ENCODE measurements at regions not wholly inside any gene's neighbourhood (a gene's known extent, or its start where the extent isn't known, plus 50 kb on each side); places are given as distances from the start of the nearest gene placed in this dataset.

GRCh38 chr5:130893006-130893405 is 272.1 kb downstream of the HINT1 start:
- no peaks in the 10 kb centered on the region for H3K9me3 ChIP-seq (replicated peaks; ENCODE audit: control insufficient read depth, insufficient read depth, low read length)
- no peak for ATAC-seq
- no peaks in the 10 kb centered on the region for H4K20me1 ChIP-seq (ENCODE audit: control insufficient read depth, insufficient read depth)
- H3K9ac ChIP-seq (ENCODE audit: control insufficient read depth, insufficient read depth, low read length): no peak overlapping the region
- H3K4me1 ChIP-seq (ENCODE audit: control insufficient read depth, insufficient read depth, low read length): no peaks in the 10 kb centered on the region
- WGBS (ENCODE audit: insufficient coverage, insufficient replicate concordance, low lambda C conversion rate, missing lambda C conversion rate): 0% methylated on average over 1 of the region's 1 CpG
- BruUV-seq (replicated peaks): no TSS peak
- no peak overlapping the region for H3K4me2 ChIP-seq (ENCODE audit: control insufficient read depth, insufficient read depth)
- intact Hi-C loops (cut with micrococcal nuclease; ENCODE audit: unreplicated experiment) (no loop called here), in situ Hi-C loops (cut with MboI) (no loop called here)
- no peak for FAIRE-seq
- ChIA-PET SMC1A (ENCODE audit: uncharacterized antibody, unreplicated experiment) (interaction anchor here (0.6 kb wide), 1 partner anchor 820 kb away, joined by 3 read pairs; no protein-coding TSS in a partner anchor), RAD21 (ENCODE audit: unreplicated experiment) (no interaction called here), CTCF (interaction anchor here (0.5 to 0.6 kb wide), 3 partner anchors 218 to 1172 kb away, joined by 3 to 4 read pairs (median 3); no protein-coding TSS in a partner anchor), POLR2A (no interaction called here)
- H3K27ac ChIP-seq (ENCODE audit: control insufficient read depth, insufficient read depth): no peak overlapping the region
- no peak overlapping the region for H3K4me3 ChIP-seq
- DNase-seq (ENCODE audit: low read depth, low spot score): no peak
- H2AFZ ChIP-seq (ENCODE audit: control insufficient read depth, low read depth, low read length): no peak overlapping the region
- no peaks in the 10 kb centered on the region for H3K79me2 ChIP-seq (ENCODE audit: control insufficient read depth, insufficient read depth, low read length)
- no peaks in the 10 kb centered on the region for H3K27me3 ChIP-seq (replicated peaks in 1 of 2; ENCODE audit: control insufficient read depth in 2 of 2, insufficient read depth in 2 of 2, low read length in 1 of 2)
- H3K36me3 ChIP-seq (ENCODE audit: control insufficient read depth in 2 of 2, insufficient read depth in 2 of 2, low read length in 1 of 2): no peaks in the 10 kb centered on the region
- no peak for TF ChIP-seq ATF2 (IDR thresholded peaks at IDR 0.05; ENCODE audit: low read length)
- TF ChIP-seq GATAD2B (conservative IDR thresholded peaks at IDR 0.05; ENCODE audit: low read depth): no peak
- no peak for TF ChIP-seq CEBPZ (IDR thresholded peaks at IDR 0.05; ENCODE audit: low read depth, low read length)
- TF ChIP-seq KDM1A (IDR thresholded peaks at IDR 0.05; ENCODE audit: borderline replicate concordance): no peak
- no peak for TF ChIP-seq SP1 (IDR thresholded peaks at IDR 0.05; ENCODE audit: low read depth, low read length)
- no peak for TF ChIP-seq BMI1 (IDR thresholded peaks at IDR 0.05; ENCODE audit: borderline replicate concordance)
- no peak for TF ChIP-seq BCLAF1 (IDR thresholded peaks at IDR 0.05)
- TF ChIP-seq, protein P1, sequence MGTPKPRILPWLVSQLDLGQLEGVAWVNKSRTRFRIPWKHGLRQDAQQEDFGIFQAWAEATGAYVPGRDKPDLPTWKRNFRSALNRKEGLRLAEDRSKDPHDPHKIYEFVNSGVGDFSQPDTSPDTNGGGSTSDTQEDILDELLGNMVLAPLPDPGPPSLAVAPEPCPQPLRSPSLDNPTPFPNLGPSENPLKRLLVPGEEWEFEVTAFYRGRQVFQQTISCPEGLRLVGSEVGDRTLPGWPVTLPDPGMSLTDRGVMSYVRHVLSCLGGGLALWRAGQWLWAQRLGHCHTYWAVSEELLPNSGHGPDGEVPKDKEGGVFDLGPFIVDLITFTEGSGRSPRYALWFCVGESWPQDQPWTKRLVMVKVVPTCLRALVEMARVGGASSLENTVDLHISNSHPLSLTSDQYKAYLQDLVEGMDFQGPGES (IDR thresholded peaks at IDR 0.05): no peak
- no peak for TF ChIP-seq NFIC (IDR thresholded peaks at IDR 0.05; ENCODE audit: low read depth, low read length)
- no peak for TF ChIP-seq EP300 (IDR thresholded peaks at IDR 0.05; ENCODE audit: borderline replicate concordance in 1 of 2, control insufficient read depth in 1 of 2, low read depth in 2 of 2, low read length in 2 of 2)
- no peak for TF ChIP-seq ZNF274 (IDR thresholded peaks at IDR 0.05; ENCODE audit: insufficient read depth, insufficient read length)
- no peak for TF ChIP-seq SPI1 (IDR thresholded peaks at IDR 0.05; ENCODE audit: borderline replicate concordance, insufficient read depth, low read depth, low read length)
- no peak for TF ChIP-seq CBX3 (IDR thresholded peaks at IDR 0.05; ENCODE audit: borderline replicate concordance, low read depth)
- TF ChIP-seq CTCF (IDR thresholded peaks at IDR 0.05 in 2 of 3, conservative IDR thresholded peaks at IDR 0.05 in 1 of 3; ENCODE audit: control insufficient read depth in 2 of 3, extremely low read depth in 1 of 3, insufficient read depth in 1 of 3, low read depth in 3 of 3, low read length in 3 of 3): no peak
